Left cardiac atrium (tissue), 4 donors: ENCODE measurements at regions not wholly inside any gene's neighbourhood (a gene's known extent, or its start where the extent isn't known, plus 50 kb on each side); places are given as distances from the start of the nearest gene placed in this dataset.
A peak's percentile ranks its signal among the peaks of the same experiment; 100 is the strongest.

Source experiments
- ATAC-seq, 2 donors: fragments of 200-7000 bp; cut with Tn5 transposase; one replicate each; pipeline ENCODE4 v1.9.1; 2020; ENCODE audit warnings: mild to moderate bottlenecking in 2 of 2, moderate library complexity in 2 of 2
- DNase-seq: peaks from one replicate; pipeline ENCODE4 v3.0.0-alpha.2; 2020
- intact Hi-C, 2 donors: fragments of 100-400 bp; cut with DNase I; formaldehyde crosslinking; loops; one replicate each; pipeline versions ENCODE4 v1.14.1 to v1.15.1; 2022 to 2023
- donor health status: DM: no; HTN: yes; CAD: no.
- donor health status: DM: no; HTN: yes; CAD: no; lungs with severe emphysema.
- donor health status: DM: yes; HTN: yes; CAD: no.
- donor health status: Dilated cardiomyopathy.

DNA sequence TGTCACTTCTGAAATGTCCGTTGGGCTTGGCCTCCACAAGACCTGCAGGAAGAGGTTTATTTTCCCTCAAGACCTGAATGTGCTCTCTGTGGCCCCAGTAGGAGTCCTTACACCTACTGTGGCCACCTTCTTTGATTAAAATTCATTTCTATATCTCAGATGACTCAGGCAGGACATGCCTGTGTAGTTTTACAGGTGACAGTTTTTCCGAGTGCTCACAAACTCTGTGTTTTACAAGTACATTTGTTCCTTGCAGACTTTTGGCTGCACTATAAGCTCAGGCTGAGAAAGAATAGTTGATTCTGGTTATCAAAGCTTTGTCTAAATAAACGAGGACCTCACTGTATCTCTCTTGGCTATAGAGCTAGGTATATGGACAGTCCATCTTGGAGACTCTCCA is 257.1 kb downstream of the MAP2K4 start:
- intact Hi-C loops, result no loop called here
- no peak for ATAC-seq
- no peak for DNase-seq

DNA sequence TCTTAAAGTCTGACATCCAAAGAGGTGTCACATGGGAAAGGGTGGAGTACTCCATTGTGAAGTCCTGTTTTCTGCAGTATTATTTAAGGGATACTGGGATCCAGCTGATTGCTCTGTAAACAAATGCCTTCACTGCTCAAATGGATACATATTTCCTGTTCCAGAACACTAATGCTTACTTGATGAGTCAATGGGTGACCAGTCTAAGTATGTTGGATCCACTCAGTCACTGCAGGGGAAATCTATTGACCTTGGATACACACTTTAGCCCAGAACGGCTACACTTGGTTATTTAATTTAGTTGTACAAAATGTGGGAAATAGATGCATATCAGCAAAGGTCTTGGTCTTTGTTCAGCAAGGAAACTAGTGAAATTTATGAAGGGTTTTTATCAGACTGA is 261.4 kb downstream of the MAP2K4 start:
- intact Hi-C loops, result no loop called here
- DNase-seq (no peak), ATAC-seq (peak in 1 of 2 donors; percentile 80)

DNA sequence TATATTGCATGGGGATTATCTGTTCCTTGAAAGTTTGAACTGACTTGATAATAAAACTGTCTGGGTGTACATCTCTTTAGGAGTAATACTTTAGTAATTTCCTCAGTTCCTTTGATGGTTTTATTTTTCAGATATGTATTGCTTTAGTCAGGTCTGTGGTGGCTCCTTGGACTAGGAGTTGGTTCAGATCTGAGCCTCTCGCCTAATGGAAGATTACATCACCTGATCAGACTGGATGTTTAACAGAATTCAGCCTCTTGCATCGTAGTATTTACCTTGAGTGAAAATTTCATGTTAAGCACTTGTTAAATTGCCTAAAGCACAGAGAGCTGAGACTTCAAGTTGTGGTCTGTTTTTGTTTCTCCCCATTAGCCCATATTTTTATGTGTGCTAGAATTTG is 267.3 kb downstream of the MAP2K4 start:
- no peak for DNase-seq
- intact Hi-C loops, result no loop called here
- no peak for ATAC-seq

DNA sequence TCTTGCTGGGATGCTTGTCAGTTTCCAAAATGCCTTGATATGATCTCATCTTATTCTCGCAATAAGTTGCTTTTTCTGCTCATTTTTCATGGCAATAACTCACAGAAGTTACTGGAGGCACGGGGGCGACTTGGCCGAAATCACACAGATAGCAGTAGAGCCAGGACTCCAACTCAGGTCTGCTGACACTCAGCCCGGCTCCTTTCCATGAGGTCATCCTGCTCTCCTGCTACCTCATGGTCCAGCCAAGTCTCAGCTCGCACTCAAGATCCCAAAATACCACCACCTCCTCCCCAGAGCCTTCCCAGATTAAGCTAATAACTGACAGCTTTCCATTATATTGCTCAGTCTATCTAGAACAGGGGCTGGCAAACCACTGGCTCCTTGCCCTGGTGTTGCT is 269.5 kb downstream of the MAP2K4 start:
- no peak for ATAC-seq
- DNase-seq, result no peak
- intact Hi-C loops, result no loop called here

DNA sequence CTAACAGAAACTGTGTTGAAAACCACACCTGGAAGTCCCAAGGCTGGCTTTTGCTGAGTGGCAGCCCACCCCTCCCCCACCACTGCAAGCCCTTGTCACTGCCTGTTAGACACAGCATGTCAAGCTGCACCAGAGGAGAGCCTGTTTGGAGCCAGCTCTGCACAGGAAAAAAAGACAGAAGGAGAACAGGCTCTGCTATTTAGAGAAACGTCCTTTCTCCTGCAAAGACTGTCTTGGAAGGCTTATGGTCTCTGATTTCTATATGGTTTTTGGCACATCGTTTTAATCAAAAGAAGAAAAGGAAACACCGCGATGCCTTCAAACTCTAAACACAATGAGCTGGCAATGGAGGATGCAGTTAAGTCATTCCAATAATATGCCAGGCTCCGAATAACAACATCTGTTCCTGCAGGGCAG is 275.5 kb downstream of the MAP2K4 start:
- DNase-seq (no peak), ATAC-seq (no peak)
- intact Hi-C loops, result no loop called here

DNA sequence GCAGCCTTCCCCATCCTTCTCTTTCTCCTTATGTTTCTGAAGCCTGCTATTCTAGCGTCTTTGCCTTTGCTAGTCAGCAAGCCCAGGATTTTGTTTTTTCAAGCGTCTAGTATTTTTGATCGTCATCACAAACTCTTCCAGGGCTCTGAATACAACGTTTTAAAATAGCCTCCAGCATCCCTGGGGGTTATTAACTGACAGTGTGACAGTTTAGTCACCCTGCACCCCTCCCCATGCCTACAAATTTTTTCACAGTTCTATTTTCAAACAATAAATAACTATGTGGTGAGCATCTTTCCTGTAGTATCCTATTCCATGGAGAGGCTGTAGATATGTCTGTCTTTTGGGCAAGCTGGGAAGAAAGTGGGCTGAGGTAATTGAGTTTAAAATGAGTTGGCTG is 280.9 kb downstream of the MAP2K4 start:
- ATAC-seq (no peak), DNase-seq (no peak)
- intact Hi-C loops, result no loop called here

DNA sequence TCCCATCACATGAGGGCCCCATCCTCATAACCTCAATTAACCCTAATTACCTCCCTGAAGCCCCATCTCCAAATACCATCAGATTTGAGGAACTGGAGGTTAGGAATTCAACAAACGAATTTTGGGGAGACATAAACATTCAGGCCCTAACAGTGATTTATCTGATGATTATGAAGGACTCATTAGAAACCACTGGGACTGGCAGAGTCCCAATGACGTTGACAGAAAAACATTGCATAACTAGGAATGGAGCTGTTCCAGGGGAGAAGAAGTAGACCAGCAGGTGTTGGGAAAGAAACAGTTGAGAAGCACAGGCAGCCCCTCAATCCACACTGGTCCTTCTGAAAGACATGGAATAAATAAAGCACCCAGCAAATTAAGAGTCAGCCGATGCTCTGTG is 282.0 kb downstream of the MAP2K4 start:
- intact Hi-C loops, result no loop called here
- ATAC-seq (no peak), DNase-seq (no peak)

DNA sequence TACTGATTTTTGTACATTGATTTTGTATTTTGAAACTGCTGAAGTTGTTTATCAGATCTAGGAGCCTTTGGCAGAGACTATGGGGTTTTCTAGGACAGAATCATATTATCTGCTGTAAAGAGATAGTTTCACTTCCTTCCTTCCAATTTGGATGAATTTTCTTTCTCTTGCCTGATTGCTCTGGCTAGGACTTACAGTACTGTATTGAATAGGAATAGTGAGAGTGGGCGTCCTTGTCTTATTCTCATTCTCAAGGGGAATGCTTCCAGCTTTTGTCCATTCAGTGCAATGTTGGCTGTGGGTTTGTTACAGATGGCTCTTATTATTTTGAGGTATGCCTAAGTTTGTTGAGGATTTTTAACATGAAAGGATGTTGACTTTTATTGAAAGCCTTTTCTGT is 290.1 kb downstream of the MAP2K4 start:
- intact Hi-C loops, result no loop called here
- no peak for ATAC-seq
- DNase-seq, result no peak

DNA sequence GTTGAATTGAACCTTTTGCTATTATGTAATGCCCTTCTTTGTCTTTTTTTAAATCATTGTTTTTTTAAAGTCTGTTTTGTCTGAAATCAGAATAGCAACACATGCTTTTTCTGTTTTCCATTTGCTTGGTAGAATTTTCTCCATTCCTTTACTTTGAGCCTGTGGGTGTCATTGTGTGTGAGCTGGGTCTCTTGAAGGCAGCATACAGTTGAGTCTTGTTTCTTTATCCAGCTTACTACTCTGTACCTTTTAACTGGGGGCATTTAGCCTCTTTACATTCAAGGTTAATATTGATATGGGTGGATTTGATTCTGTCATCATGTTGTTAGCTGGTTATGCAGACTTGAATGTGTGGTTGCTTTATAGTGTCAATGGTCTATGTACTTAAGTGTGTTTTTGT is 292.0 kb downstream of the MAP2K4 start:
- ATAC-seq (no peak), DNase-seq (no peak)
- intact Hi-C loops, result no loop called here

DNA sequence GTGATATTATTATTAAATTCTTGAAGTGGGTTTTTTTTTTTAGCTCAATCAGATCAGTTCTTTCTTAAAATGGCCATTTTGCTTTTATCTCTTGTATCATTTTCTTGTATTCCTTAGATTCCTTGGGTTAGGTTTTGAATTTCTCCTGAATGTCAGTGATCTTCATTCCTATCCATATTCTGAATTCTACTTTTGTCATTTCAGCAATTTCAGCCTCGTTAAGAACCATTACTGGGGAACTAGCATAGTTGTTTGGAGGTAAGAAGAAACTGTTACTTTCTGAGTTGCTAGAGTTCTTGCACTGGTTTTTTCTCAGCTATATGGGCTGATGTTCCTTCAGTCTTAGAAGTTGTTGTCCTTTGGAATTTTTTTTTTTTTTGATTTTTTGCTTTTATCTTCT is 293.1 kb downstream of the MAP2K4 start:
- intact Hi-C loops, result no loop called here
- no peak for DNase-seq

DNA sequence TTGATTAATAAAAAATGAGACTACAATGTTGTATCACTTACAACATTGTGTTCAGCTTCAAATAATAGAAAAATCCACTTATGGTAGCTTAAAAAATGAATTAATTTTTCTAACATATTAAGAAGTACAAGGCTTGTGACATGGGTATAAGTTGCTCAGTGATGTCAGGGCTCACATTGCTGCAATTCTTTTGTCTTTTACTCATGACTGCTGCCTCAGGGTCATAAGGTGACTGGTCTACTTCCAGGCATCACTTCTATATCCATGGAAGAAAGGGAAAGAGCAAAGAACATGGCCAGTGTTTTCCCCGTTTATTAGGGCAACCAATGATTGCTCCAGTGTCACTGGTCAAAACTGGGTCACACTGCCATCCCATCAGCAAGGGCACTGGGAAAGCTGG is 295.3 kb downstream of the MAP2K4 start:
- ATAC-seq, result no peak
- DNase-seq, result no peak
- intact Hi-C loops, result no loop called here

More for the DNA sequence above, 293.1 kb downstream of the MAP2K4 start:
- no peak for ATAC-seq

DNA sequence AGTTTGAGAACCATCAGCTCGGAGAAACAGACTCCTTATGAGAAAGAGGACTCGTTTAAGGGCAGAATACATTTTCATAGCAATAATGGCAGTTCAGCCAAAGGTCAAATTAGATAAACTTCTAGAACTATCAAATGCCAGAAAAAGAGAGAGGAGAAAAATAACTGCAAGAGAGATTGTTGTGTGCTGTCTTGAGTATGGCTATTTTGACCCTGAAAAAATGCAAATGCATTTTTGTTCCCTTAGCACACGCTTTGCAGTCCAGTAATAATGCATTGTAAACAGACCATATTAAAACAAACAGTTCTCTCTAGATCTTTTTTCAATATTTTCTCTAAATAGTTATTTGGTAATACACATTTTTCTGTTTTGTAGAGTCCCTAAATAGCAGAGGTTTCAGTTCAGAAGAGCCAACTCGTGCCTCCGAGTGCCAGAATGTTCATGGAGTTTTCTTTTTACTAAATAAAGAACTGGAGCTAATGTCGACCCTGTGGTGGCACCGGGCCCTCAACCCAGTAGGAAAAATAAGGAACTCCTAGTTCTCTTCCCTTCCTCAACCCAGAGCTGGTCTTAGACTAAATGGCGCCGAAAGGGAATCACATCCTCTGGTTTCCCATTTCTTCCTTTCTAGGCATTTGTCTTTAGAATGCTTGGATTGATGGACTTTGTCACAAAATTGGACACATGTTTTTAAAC is 298.0 kb downstream of the MAP2K4 start:
- DNase-seq (no peak), ATAC-seq (no peak)
- intact Hi-C loops, result no loop called here

DNA sequence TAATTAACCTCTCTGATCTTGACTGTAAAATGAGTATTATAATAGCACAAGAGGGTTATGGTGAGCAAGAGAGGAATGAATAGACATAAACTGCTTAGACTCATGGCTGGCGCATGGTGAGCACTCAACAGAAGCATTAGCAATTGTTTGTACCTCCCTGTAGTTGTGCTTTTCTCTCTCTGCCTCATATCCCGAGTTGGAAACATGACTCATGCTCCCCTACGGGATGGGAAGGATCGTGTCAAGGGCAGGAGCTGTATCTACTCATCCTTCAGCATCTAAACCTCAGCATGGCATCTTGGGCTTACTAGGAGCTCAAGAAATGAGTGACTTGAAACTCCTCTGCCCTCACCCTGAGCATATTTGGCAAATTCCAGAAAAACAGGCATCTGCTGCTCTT is 299.6 kb downstream of the MAP2K4 start:
- no peak for DNase-seq
- ATAC-seq, result peak in 1 of 2 donors; percentile 72
- intact Hi-C loops, result no loop called here

DNA sequence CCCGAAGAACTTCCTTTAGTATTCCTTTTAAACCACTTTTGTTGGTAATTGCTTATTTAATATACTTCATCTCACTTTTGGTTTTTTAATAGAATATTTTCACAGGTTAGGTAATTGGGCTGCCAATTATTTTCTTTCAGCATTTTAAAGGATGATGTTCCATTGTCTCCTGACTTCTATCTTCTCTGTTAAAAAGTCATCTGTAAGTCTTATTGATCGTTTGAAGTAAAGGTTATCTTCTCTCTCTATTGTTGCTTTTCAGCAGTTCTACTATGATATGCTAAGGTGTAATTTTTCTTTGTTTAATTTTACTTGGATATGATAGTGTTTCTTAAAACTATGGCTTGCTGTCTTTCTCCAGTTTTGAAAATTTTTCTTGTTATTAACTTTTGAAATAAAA is 307.5 kb downstream of the MAP2K4 start:
- ATAC-seq (no peak), DNase-seq (no peak)
- intact Hi-C loops, result no loop called here

DNA sequence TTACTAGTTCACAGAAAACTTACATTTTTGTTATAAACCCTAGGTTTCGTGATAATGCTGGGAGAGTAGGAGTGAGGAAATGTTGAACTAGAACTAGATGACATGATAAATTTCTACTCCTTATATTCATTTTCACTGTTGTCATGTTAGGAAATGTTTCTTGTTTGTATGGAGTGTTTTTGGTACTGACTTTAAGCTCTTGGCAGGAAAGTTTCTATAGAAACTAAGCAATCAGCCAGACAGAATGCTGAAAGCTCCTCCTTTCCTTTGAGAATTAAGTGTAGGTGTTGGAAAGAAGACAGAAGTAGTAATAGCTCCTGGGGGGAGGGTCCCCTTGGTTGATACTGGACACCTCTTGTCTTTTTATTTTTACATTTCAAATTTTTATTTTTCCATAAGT is 309.8 kb downstream of the MAP2K4 start:
- DNase-seq (no peak), ATAC-seq (no peak)
- intact Hi-C loops, result no loop called here

DNA sequence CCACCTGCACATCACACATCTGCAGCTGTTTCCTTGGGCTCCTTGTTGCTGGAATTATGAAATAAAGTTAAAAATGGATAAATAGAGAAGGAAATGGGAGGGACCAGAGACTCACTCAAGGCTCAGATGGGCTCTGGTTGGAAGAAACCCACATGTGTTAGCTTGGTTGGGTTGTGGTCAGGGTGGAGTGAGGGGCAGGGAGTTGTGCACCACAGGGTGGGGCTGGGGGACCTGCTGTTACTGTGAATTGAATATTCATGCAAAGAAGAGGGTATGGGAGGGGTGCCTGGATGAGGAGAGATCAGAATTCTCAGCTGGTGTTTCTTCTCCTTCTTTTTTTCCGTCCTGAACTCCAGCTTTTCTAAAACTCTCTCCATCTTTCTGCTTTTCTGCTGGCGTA is 320.7 kb downstream of the MAP2K4 start:
- DNase-seq (no peak), ATAC-seq (no peak)
- intact Hi-C loops, result no loop called here

DNA sequence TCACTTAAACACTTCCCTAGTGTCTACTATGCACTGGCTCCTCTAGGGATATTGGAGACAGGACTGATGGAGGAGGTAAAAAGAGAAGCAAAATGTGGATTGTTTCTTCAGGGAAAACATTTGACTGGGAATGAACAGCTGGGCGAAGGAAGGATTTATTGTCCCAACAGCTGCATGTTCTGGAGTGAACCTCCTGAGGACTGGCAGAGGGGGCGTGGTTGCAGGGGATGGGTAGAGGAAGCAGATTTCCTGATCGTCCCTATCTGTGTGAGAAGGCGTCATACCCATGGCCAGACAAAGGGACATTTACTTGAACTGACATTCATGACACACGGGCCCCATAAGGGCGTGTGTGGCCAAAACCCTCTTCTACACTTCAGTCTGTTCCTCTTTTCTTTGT is 321.5 kb downstream of the MAP2K4 start:
- no peak for DNase-seq
- ATAC-seq, result no peak
- intact Hi-C loops, result no loop called here

DNA sequence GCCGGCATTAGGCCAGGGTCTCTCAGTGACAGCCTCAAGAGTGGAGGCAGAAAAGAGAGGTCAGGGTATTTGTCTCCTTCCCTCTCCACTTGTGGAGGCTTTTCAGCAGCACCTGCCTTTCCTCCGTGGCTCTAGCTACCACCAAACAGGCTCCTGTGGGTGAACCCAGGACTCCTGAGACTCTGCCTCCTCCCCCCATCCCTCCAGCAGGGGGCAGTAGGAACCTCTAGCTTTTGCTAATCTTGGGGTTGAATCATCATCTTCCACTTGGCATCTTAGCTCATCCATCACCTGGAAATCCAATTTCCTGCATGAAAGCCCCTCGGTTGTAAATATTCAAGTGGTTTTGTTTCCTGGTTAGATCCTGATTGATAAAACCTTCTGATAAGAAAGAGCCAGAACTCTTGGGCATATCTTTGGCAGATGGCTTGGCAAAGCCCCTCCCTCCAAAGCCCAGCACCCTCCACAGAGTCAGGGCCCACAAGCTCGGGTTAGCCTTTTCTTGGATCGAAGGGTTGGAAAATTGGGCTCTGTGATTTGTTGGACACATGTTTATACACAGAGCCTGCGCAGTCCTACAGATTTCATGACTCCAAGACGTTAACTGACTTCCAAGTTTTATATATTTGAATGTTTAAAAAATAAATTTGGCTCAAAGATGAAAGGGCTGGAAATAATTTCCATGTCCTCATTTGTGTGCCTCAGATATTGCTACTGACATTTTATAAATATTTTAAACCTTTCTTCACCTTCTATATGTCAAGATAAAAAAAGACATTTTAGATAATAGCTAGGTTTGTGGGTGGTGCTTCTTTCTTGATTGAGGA is 322.1 kb downstream of the MAP2K4 start:
- intact Hi-C loops, result no loop called here
- ATAC-seq, result no peak
- no peak for DNase-seq

DNA sequence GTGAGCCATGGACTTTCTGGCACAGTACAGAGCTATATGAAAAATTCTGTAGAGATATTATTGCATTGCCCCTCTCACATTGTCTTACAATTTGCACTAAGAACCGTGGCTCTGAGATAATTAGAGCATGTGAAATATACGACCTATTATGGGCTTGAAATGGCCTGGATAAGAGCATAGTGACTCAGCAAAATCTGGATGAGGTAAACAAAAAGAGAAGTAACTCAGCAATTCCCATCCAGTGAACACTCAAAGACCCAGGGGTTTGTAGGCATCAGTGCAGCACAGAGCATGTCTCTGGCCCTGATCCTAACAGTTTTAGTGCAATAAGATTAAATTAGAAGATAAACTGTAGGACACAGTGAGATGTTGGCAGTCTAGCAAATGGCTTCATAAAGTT is 317.2 kb upstream of the MYOCD start:
- intact Hi-C loops, result no loop called here
- ATAC-seq (no peak), DNase-seq (no peak)

DNA sequence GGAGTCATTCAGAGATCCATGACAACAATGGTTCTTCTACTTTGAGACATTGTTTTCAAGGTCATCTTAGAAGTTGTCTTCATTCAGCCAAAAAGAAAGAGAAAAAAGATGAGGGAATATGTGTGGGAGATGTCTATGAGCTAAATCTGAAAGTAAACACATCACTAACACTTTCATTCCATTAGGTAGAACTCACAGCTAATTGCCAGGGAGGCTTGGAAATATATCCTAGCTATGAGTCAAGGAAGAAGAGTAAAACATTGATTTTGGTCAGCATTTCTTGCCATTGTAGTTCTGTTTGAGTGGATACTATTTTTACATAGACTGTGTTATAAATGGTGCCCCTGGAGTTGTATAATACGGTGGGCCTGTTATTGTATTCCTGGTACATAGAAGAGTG is 316.4 kb upstream of the MYOCD start:
- intact Hi-C loops, result no loop called here
- ATAC-seq, result no peak
- DNase-seq, result no peak

DNA sequence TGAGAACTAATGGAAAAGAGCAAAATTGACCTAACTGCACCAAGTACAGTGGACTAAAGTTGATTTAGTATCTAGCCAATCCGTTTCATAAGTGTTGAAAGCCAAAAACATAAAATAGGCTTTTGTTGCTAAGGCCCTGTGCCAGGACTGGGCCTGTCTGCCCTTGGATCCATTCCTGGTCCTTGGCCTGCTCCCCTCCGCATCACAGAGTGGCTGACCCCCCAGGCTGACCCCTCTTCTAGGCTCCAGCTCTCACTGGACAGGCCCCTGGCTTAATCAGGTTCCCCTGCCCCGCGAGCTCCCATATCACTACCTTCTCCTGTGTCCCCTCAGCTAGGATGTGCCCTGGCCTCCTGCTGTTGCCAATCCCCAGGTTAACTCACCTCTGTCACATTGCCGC is 313.6 kb upstream of the MYOCD start:
- intact Hi-C loops, result no loop called here
- DNase-seq (no peak), ATAC-seq (no peak)
